DOHH2 (cell line): ENCODE measurements at regions not wholly inside any gene's neighbourhood (a gene's known extent, or its start where the extent isn't known, plus 50 kb on each side); places are given as distances from the start of the nearest gene placed in this dataset.

ENCODE experiments used
- EZH2phosphoT487 ChIP-seq: fragments of 200-600 bp; sonication (generic); IDR thresholded peaks from 2 replicates; pipeline ENCODE4 v1.6.1; 2017; ENCODE audit warnings: borderline replicate concordance, mild to moderate bottlenecking, antibody characterized with exemption, low read length, moderate library complexity, mixed read lengths
- TF ChIP-seq, protein P1 (sequence below): fragments of 200-600 bp; sonication (generic); IDR thresholded peaks from one replicate; pipeline ENCODE4 v1.5.1; 2014; ENCODE audit warnings: antibody characterized with exemption, mild to moderate bottlenecking, low read depth, low read length; ENCODE audit not compliant: poor library complexity, severe bottlenecking

GRCh38 chr7:22667187-22667561, 59.8 kb upstream of the IL6 start:
- TF ChIP-seq, protein P1, sequence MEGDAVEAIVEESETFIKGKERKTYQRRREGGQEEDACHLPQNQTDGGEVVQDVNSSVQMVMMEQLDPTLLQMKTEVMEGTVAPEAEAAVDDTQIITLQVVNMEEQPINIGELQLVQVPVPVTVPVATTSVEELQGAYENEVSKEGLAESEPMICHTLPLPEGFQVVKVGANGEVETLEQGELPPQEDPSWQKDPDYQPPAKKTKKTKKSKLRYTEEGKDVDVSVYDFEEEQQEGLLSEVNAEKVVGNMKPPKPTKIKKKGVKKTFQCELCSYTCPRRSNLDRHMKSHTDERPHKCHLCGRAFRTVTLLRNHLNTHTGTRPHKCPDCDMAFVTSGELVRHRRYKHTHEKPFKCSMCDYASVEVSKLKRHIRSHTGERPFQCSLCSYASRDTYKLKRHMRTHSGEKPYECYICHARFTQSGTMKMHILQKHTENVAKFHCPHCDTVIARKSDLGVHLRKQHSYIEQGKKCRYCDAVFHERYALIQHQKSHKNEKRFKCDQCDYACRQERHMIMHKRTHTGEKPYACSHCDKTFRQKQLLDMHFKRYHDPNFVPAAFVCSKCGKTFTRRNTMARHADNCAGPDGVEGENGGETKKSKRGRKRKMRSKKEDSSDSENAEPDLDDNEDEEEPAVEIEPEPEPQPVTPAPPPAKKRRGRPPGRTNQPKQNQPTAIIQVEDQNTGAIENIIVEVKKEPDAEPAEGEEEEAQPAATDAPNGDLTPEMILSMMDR = no peak
- TF ChIP-seq EZH2phosphoT487 = no peak
